ENCODE measurements at regions not wholly inside any gene's neighbourhood (a gene's known extent, or its start where the extent isn't known, plus 50 kb on each side); places are given as distances from the start of the nearest gene placed in this dataset.

DNA sequence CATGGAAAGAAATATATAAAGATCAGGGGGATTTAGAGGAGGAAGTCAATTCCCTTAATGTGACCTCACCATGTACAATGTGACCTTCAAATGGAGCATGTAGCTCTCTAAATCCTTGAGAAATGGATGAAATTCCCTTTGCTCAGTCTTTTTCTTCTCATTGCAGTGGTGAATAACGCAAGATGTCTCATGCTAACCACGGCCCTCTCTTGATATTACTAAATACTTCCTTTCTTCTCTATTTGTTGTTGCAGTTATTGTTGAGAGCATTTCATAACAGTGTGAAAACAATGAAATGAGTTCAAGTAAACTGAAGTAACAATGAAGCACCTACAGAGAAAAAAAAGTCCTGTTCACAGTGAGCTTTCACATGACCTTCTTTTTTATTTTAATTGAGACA, 55.6 kb downstream of the ZNF281 start:
- ChIA-PET POLR2A (interaction anchor here (0.6 to 1.0 kb wide), 2 partner anchors 16 to 23 kb away, joined by 3 to 4 read pairs; no protein-coding TSS in a partner anchor), CTCF (interaction anchor here (1.0 kb wide), 1 partner anchor 18 kb away, joined by 3 read pairs; no protein-coding TSS in a partner anchor)
- no peaks in the 10 kb centered on the region for H3K27me3 ChIP-seq (replicated peaks; ENCODE audit: control insufficient read depth, insufficient read depth, low read length)
- no peak overlapping the region for H3K4me3 Mint-ChIP-seq (ENCODE audit: unreplicated experiment)
- H3K36me3 Mint-ChIP-seq (ENCODE audit: insufficient read depth, unreplicated experiment): no peaks in the 10 kb centered on the region
- H3K9me3 ChIP-seq: no peaks in the 10 kb centered on the region
- no peak for TF ChIP-seq CTCF (IDR thresholded peaks at IDR 0.05; ENCODE audit: insufficient read depth in 1 of 2, low read depth in 1 of 2, low read length in 1 of 2, severe bottlenecking in 1 of 2, unreplicated experiment in 1 of 2)
- no peaks in the 10 kb centered on the region for H3K36me3 ChIP-seq (ENCODE audit: control insufficient read depth, insufficient read depth, low read length)
- intact Hi-C loops (cut with micrococcal nuclease; ENCODE audit: unreplicated experiment): no loop called here
- no TSS peak for BruUV-seq (replicated peaks)
- no peak overlapping the region for H3K27ac Mint-ChIP-seq (ENCODE audit: unreplicated experiment)
- H3K4me1 Mint-ChIP-seq (ENCODE audit: low read depth, unreplicated experiment): no peaks in the 10 kb centered on the region
- no peaks in the 10 kb centered on the region for H3K4me1 ChIP-seq
- H3K9me3 Mint-ChIP-seq (ENCODE audit: unreplicated experiment): no peaks in the 10 kb centered on the region
- no peak overlapping the region for H3K4me3 ChIP-seq (ENCODE audit: low read depth, low read length)
- no peaks in the 10 kb centered on the region for H3K27me3 Mint-ChIP-seq (ENCODE audit: insufficient read depth, unreplicated experiment)
- DNase-seq: no peak

- no peak for TF ChIP-seq CTCF (IDR thresholded peaks at IDR 0.05; ENCODE audit: insufficient read depth in 1 of 2, low read depth in 1 of 2, low read length in 1 of 2, severe bottlenecking in 1 of 2, unreplicated experiment in 1 of 2)
- H3K4me1 ChIP-seq: no peaks in the 10 kb centered on the region
- intact Hi-C loops (cut with micrococcal nuclease; ENCODE audit: unreplicated experiment): no loop called here
- no peaks in the 10 kb centered on the region for H3K36me3 ChIP-seq (ENCODE audit: control insufficient read depth, insufficient read depth, low read length)
- H3K4me3 Mint-ChIP-seq (ENCODE audit: unreplicated experiment): no peak overlapping the region
- BruUV-seq (replicated peaks): no TSS peak
- ChIA-PET CTCF (no interaction called here), POLR2A (interaction anchor here (1.0 kb wide), 1 partner anchor 15 kb away, joined by 3 read pairs; no protein-coding TSS in a partner anchor)
- H3K36me3 Mint-ChIP-seq (ENCODE audit: insufficient read depth, unreplicated experiment): no peaks in the 10 kb centered on the region
- H3K9me3 ChIP-seq: no peaks in the 10 kb centered on the region
- no peaks in the 10 kb centered on the region for H3K27me3 ChIP-seq (replicated peaks; ENCODE audit: control insufficient read depth, insufficient read depth, low read length)
- no peak overlapping the region for H3K27ac Mint-ChIP-seq (ENCODE audit: unreplicated experiment)
- no peak overlapping the region for H3K4me3 ChIP-seq (ENCODE audit: low read depth, low read length)
- H3K9me3 Mint-ChIP-seq (ENCODE audit: unreplicated experiment): no peaks in the 10 kb centered on the region
- H3K27me3 Mint-ChIP-seq (ENCODE audit: insufficient read depth, unreplicated experiment): no peaks in the 10 kb centered on the region
- DNase-seq: no peak
- no peaks in the 10 kb centered on the region for H3K4me1 Mint-ChIP-seq (ENCODE audit: low read depth, unreplicated experiment)
These were observed 56.6 kb downstream of the ZNF281 start for GRCh38 chr1:200353232-200353631.

DNA sequence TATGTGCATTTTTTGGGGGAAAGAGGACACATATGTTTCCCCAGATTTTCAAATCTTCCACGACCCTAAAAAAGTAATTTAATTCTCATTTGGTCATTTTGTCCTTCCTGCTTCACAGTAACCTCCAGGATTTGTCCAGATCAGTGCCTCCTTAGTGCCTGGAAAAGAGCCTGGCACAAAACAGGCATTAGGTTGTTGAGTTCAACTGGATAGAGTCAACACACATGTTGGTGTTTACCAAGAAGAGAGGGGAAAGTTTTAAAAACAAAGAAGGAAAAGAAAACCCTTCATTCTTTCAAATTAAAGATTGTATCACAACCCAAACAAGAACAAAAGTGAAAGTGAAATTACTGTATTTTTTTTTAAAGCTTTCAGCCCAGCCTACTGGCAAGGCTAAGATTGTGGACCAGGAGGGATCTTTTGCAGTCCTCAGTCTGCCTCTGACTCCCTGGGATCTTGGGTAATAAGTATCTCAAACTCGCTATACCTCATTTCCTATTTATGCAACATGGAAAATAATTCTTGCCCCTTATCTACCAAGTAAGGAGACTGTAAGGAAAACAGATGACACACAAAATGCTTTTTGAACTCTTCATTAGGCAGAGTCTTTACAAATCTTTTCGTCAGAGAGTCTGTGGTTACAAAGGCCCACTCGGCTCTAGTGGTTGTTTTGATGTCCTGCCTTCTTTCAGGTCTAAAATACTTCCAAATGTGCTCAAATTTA, 57.8 kb downstream of the ZNF281 start:
- Mint-ChIP-seq H3K9me3 (ENCODE audit: unreplicated experiment) (no peaks in the 10 kb centered on the region), H3K27me3 (ENCODE audit: insufficient read depth, unreplicated experiment) (no peaks in the 10 kb centered on the region), H3K36me3 (ENCODE audit: insufficient read depth, unreplicated experiment) (no peaks in the 10 kb centered on the region), H3K27ac (ENCODE audit: unreplicated experiment) (no peak overlapping the region), H3K4me3 (ENCODE audit: unreplicated experiment) (no peak overlapping the region), H3K4me1 (ENCODE audit: low read depth, unreplicated experiment) (no peaks in the 10 kb centered on the region)
- H3K9me3 ChIP-seq: no peaks in the 10 kb centered on the region
- DNase-seq: no peak
- CTCF ChIA-PET: interaction anchor here (0.6 kb wide), 1 partner anchor 398 kb away, joined by 3 read pairs; no protein-coding TSS in a partner anchor
- no peaks in the 10 kb centered on the region for H3K36me3 ChIP-seq (ENCODE audit: control insufficient read depth, insufficient read depth, low read length)
- H3K4me1 ChIP-seq: no peaks in the 10 kb centered on the region
- TF ChIP-seq CTCF (IDR thresholded peaks at IDR 0.05; ENCODE audit: insufficient read depth in 1 of 2, low read depth in 1 of 2, low read length in 1 of 2, severe bottlenecking in 1 of 2, unreplicated experiment in 1 of 2): no peak
- no peaks in the 10 kb centered on the region for H3K27me3 ChIP-seq (replicated peaks; ENCODE audit: control insufficient read depth, insufficient read depth, low read length)
- intact Hi-C loops (cut with micrococcal nuclease; ENCODE audit: unreplicated experiment): no loop called here
- H3K4me3 ChIP-seq (ENCODE audit: low read depth, low read length): no peak overlapping the region
- BruUV-seq (replicated peaks): no TSS peak
- POLR2A ChIA-PET: no interaction called here
